ENCODE measurements at regions not wholly inside any gene's neighbourhood (a gene's known extent, or its start where the extent isn't known, plus 50 kb on each side); places are given as distances from the start of the nearest gene placed in this dataset.

DNA sequence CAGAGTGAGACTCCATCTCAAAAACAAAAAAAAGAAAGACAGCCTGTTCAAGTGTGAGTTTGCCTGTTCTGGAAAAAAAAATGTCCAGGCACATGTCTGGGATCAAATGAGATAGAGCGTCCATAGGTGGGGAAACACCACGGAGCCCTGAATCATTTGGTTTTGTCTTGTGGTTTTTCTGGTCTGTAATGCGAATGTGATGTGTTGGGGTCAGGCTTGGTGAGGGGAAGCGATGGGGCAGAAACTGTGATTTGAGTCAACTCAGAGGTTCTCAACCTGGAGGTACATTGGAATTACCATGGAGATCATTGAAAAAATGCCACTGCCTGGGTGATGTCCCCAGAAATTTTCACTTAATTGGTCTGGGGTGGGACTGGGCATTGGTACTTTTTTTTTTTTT, 183.9 kb upstream of the PWP1 start:
- DNase-seq (ENCODE audit: low read depth in 1 of 2, low spot score in 1 of 2), result no peak
- TF ChIP-seq GABPA (IDR thresholded peaks at IDR 0.05; ENCODE audit: low read depth) (no peak), POLR2AphosphoS5 (IDR thresholded peaks at IDR 0.05; ENCODE audit: low read depth) (no peak), CTCF (IDR thresholded peaks at IDR 0.05; ENCODE audit: insufficient read depth, low read length) (no peak), REST (IDR thresholded peaks at IDR 0.05; ENCODE audit: insufficient replicate concordance, low read depth) (no peak), SPI1 (IDR thresholded peaks at IDR 0.05; ENCODE audit: borderline replicate concordance, low read depth) (no peak)
- Histone ChIP-seq H3K27me3 (ENCODE audit: insufficient read depth, poor library complexity, severe bottlenecking) (no peaks in the 10 kb centered on the region), H3K27ac (replicated peaks) (no peak overlapping the region), H3K4me3 (replicated peaks; ENCODE audit: insufficient read depth, low read length) (no peak overlapping the region)

DNA sequence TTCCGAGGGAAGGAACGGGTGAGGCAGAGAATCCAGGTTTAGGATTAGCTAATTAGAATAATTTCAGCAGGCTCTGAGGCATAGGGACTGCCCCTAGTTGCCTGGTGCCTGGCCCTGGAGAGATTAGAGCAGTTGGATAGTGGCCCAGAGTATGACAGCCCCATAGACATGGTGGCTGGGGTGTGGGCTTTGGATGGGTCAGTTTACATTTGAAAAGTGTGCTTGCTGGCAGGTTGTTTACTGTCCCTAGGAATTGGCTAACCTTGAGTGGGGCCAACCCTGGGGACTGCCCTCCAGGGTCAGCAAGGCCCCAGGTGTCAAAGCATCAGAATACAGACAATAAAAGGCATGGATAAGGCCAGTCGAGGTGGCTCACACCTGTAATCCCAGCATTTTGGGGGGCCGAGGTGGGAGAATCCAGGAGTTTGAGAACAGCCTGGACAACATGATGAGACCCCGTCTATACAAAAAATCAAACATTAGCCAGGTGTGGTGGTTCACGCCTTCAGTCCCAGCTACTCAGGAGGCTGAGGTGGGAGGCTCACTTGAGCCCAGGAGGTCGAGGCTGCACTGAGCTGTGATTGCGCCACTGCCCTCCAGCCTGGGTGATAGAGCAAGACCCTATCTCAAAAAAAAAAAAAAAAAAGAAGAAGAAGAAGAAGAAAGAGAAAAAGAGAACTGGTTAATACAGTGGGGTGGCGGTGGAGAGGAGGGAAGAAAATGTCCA, 182.3 kb upstream of the PWP1 start:
- TF ChIP-seq SPI1 (IDR thresholded peaks at IDR 0.05; ENCODE audit: borderline replicate concordance, low read depth), result no peak
- TF ChIP-seq GABPA (IDR thresholded peaks at IDR 0.05; ENCODE audit: low read depth), result no peak
- TF ChIP-seq POLR2AphosphoS5 (IDR thresholded peaks at IDR 0.05; ENCODE audit: low read depth), result no peak
- no peak for TF ChIP-seq REST (IDR thresholded peaks at IDR 0.05; ENCODE audit: insufficient replicate concordance, low read depth)
- no peak for TF ChIP-seq CTCF (IDR thresholded peaks at IDR 0.05; ENCODE audit: insufficient read depth, low read length)
- Histone ChIP-seq H3K27me3 (ENCODE audit: insufficient read depth, poor library complexity, severe bottlenecking) (no peaks in the 10 kb centered on the region), H3K4me3 (replicated peaks; ENCODE audit: insufficient read depth, low read length) (no peak overlapping the region), H3K27ac (replicated peaks) (no peak overlapping the region)
- DNase-seq (ENCODE audit: low read depth in 1 of 2, low spot score in 1 of 2), result no peak

- H3K4me3 ChIP-seq (replicated peaks; ENCODE audit: insufficient read depth, low read length), result no peak overlapping the region
- TF ChIP-seq GABPA (IDR thresholded peaks at IDR 0.05; ENCODE audit: low read depth) (no peak), SPI1 (IDR thresholded peaks at IDR 0.05; ENCODE audit: borderline replicate concordance, low read depth) (no peak), POLR2AphosphoS5 (IDR thresholded peaks at IDR 0.05; ENCODE audit: low read depth) (no peak), REST (IDR thresholded peaks at IDR 0.05; ENCODE audit: insufficient replicate concordance, low read depth) (no peak), CTCF (IDR thresholded peaks at IDR 0.05; ENCODE audit: insufficient read depth, low read length) (no peak)
- H3K27me3 ChIP-seq (ENCODE audit: insufficient read depth, poor library complexity, severe bottlenecking), result no peaks in the 10 kb centered on the region
- H3K27ac ChIP-seq (replicated peaks), result no peak overlapping the region
- DNase-seq (ENCODE audit: low read depth in 1 of 2, low spot score in 1 of 2), result no peak
Observed at GRCh38 chr12:107503887-107504885, 181.4 kb upstream of the PWP1 start.

Data from HL-60 (cell line).